ENCODE measurements at regions not wholly inside any gene's neighbourhood (a gene's known extent, or its start where the extent isn't known, plus 50 kb on each side); places are given as distances from the start of the nearest gene placed in this dataset.

- Histone ChIP-seq H3K9ac (replicated peaks in 1 of 4; ENCODE audit: extremely low read depth in 1 of 4, low read depth in 3 of 4, low read length in 3 of 4) (no peak overlapping the region; a peak in 1 of 7 replicates), H3K4me1 (replicated peaks in 1 of 4; ENCODE audit: control insufficient read depth in 3 of 4, insufficient read depth in 4 of 4, low read length in 3 of 4) (no peaks in the 10 kb centered on the region), H3K4me2 (ENCODE audit: insufficient read depth in 1 of 2, low read depth in 2 of 2, low read length in 2 of 2) (no peak overlapping the region), H3K56ac (replicated peaks; ENCODE audit: insufficient read length, low read depth, low read length) (no peak overlapping the region), H4K5ac (ENCODE audit: insufficient read length, low read depth, low read length) (no peak overlapping the region), H3K9me3 (ENCODE audit: insufficient read depth in 2 of 2, low read depth in 1 of 2, low read length in 1 of 2) (peaks cover 3 to 7% of the 10 kb centered on the region in 2 experiments; a peak in 2 of 4 replicates), H4K91ac (replicated peaks; ENCODE audit: insufficient read length, low read length) (no peak overlapping the region), H4K20me1 (replicated peaks in 1 of 2; ENCODE audit: control insufficient read depth in 1 of 2, insufficient read depth in 2 of 2, low read length in 2 of 2) (peaks cover 2% of the 10 kb centered on the region in 2 experiments), H3K14ac (ENCODE audit: insufficient read length) (no peak overlapping the region), H2BK5ac (ENCODE audit: low read depth, low read length) (no peak overlapping the region), H3K4me3 (ENCODE audit: extremely low read depth in 1 of 4, insufficient read depth in 2 of 4, low read depth in 3 of 4, low read length in 4 of 4) (no peak overlapping the region), H3K27me3 (replicated peaks in 1 of 4; ENCODE audit: control insufficient read depth in 3 of 4, extremely low read depth in 1 of 4, insufficient read depth in 3 of 4, low read length in 3 of 4) (no peaks in the 10 kb centered on the region), H4K8ac (ENCODE audit: extremely low read depth, insufficient read depth, low read length) (no peak overlapping the region), H2AFZ (ENCODE audit: low read length) (no peak overlapping the region), H3K79me2 (ENCODE audit: control insufficient read depth in 1 of 2, insufficient read depth in 2 of 2, low read length in 2 of 2) (peaks cover 0 to 6% of the 10 kb centered on the region in 2 experiments; a peak in 2 of 4 replicates), H3K27ac (ENCODE audit: low read depth, low read length) (no peak overlapping the region), H2BK20ac (ENCODE audit: low read length) (no peak overlapping the region), H3K79me1 (ENCODE audit: low read depth, low read length) (peaks cover 10% of the 10 kb centered on the region), H3K23me2 (ENCODE audit: low read depth, low read length) (no peaks in the 10 kb centered on the region), H3K4ac (replicated peaks; ENCODE audit: insufficient read length, low read depth, low read length) (no peak overlapping the region), H3K36me3 (ENCODE audit: control insufficient read depth in 2 of 4, insufficient read depth in 4 of 4, low read length in 3 of 4) (no peaks in the 10 kb centered on the region), H2AK5ac (ENCODE audit: low read depth, low read length) (no peak overlapping the region), H2BK12ac (ENCODE audit: low read depth, low read length) (no peak overlapping the region), H2BK120ac (replicated peaks; ENCODE audit: low read depth, low read length) (no peak overlapping the region), H2BK15ac (ENCODE audit: low read length) (no peak overlapping the region), H3K18ac (ENCODE audit: extremely low read depth, low read length) (no peak overlapping the region), H3K23ac (ENCODE audit: insufficient read length) (no peak overlapping the region)
- FAIRE-seq (no peak), DNase-seq (ENCODE audit: low read depth in 1 of 2, low spot score in 2 of 2) (no peak)
- 76% methylated on average over 2 of the region's 2 CpGs; no CpG with 5 or more reads in 1 of the 2 experiments for WGBS, 2 experiments (ENCODE audit: extremely low coverage in 1 of 2, insufficient coverage in 1 of 2, insufficient read length in 1 of 2, insufficient replicate concordance in 2 of 2, low coverage in 1 of 2, low lambda C conversion rate in 2 of 2, missing lambda C conversion rate in 1 of 2)
- ChIA-PET CTCF (ENCODE audit: partially characterized antibody) (no interaction called here), POLR2A (ENCODE audit: partially characterized antibody) (interaction anchor here (0.9 kb wide), 2 partner anchors 16 to 20 kb away, joined by 3 read pairs; no protein-coding TSS in a partner anchor)
- no peak for TF ChIP-seq POLR2AphosphoS5 (IDR thresholded peaks at IDR 0.05; ENCODE audit: low read depth, low read length)
- TF ChIP-seq SIN3A (conservative IDR thresholded peaks at IDR 0.05 in 1 of 2, IDR thresholded peaks at IDR 0.05 in 1 of 2; ENCODE audit: low read depth in 1 of 2, low read length in 2 of 2), result no peak
- no peak for TF ChIP-seq HDAC2 (IDR thresholded peaks at IDR 0.05; ENCODE audit: borderline replicate concordance in 1 of 2, low read depth in 2 of 2, low read length in 2 of 2)
- TF ChIP-seq TCF12 (IDR thresholded peaks at IDR 0.05; ENCODE audit: low read depth, low read length), result no peak
- no peak for TF ChIP-seq RNF2 (IDR thresholded peaks at IDR 0.05; ENCODE audit: borderline replicate concordance, low read depth, low read length, missing control alignments, poor library complexity, severe bottlenecking)
- no peak for TF ChIP-seq SP2 (IDR thresholded peaks at IDR 0.05; ENCODE audit: low read length)
- TF ChIP-seq ASH2L (IDR thresholded peaks at IDR 0.05; ENCODE audit: low read length), result no peak
- no peak for TF ChIP-seq CBX8 (IDR thresholded peaks at IDR 0.05; ENCODE audit: borderline replicate concordance, low read depth, low read length)
- TF ChIP-seq EGR1 (IDR thresholded peaks at IDR 0.05; ENCODE audit: borderline replicate concordance, low read depth, low read length), result no peak
- TF ChIP-seq, protein P1, sequence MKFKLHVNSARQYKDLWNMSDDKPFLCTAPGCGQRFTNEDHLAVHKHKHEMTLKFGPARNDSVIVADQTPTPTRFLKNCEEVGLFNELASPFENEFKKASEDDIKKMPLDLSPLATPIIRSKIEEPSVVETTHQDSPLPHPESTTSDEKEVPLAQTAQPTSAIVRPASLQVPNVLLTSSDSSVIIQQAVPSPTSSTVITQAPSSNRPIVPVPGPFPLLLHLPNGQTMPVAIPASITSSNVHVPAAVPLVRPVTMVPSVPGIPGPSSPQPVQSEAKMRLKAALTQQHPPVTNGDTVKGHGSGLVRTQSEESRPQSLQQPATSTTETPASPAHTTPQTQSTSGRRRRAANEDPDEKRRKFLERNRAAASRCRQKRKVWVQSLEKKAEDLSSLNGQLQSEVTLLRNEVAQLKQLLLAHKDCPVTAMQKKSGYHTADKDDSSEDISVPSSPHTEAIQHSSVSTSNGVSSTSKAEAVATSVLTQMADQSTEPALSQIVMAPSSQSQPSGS (IDR thresholded peaks at IDR 0.05; ENCODE audit: low read length), result no peak
- TF ChIP-seq SAP30 (IDR thresholded peaks at IDR 0.05; ENCODE audit: insufficient read depth, insufficient replicate concordance, low read length), result no peak
- no peak for TF ChIP-seq SUZ12 (IDR thresholded peaks at IDR 0.05; ENCODE audit: low read length)
These were observed 114.9 kb upstream of the NHSL1 start for GRCh38 chr6:138614151-138614550.
